ENCODE measurements at regions not wholly inside any gene's neighbourhood (a gene's known extent, or its start where the extent isn't known, plus 50 kb on each side); places are given as distances from the start of the nearest gene placed in this dataset.
"Not testable (repeated sequence)": the region's sequence is repeated elsewhere in the genome, so short reads cannot be mapped to it uniquely, and the experiment has no call there.

- TF ChIP-seq, protein P1, sequence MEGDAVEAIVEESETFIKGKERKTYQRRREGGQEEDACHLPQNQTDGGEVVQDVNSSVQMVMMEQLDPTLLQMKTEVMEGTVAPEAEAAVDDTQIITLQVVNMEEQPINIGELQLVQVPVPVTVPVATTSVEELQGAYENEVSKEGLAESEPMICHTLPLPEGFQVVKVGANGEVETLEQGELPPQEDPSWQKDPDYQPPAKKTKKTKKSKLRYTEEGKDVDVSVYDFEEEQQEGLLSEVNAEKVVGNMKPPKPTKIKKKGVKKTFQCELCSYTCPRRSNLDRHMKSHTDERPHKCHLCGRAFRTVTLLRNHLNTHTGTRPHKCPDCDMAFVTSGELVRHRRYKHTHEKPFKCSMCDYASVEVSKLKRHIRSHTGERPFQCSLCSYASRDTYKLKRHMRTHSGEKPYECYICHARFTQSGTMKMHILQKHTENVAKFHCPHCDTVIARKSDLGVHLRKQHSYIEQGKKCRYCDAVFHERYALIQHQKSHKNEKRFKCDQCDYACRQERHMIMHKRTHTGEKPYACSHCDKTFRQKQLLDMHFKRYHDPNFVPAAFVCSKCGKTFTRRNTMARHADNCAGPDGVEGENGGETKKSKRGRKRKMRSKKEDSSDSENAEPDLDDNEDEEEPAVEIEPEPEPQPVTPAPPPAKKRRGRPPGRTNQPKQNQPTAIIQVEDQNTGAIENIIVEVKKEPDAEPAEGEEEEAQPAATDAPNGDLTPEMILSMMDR (IDR thresholded peaks at IDR 0.05; ENCODE audit: low read depth, low read length): no peak
- TF ChIP-seq EZH2phosphoT487 (IDR thresholded peaks at IDR 0.05; ENCODE audit: low read depth): no peak
- Histone ChIP-seq H3K9me3 (ENCODE audit: insufficient read depth, low read length) (no peaks in the 10 kb centered on the region), H3K4me1 (ENCODE audit: low read length) (no peaks in the 10 kb centered on the region), H4K20me1 (ENCODE audit: insufficient read depth, low read length) (no peaks in the 10 kb centered on the region), H3K36me3 (replicated peaks; ENCODE audit: low read depth, low read length) (no peaks in the 10 kb centered on the region), H3K4me3 (ENCODE audit: low read length) (no peak overlapping the region), H3K4me2 (ENCODE audit: low read length) (no peak overlapping the region), H3K9ac (ENCODE audit: low read length) (no peak overlapping the region), H2AFZ (ENCODE audit: low read depth, low read length) (no peak overlapping the region), H3K79me2 (ENCODE audit: low read length) (no peaks in the 10 kb centered on the region), H3K27ac (ENCODE audit: low read length) (no peak overlapping the region), H3K27me3 (ENCODE audit: low read depth, low read length) (no peaks in the 10 kb centered on the region)
Observed at GRCh38 chrY:20042993-20043392, 298.5 kb upstream of the KDM5D start.

GRCh38 chrY:20025676-20026075 lies 281.1 kb upstream of the KDM5D start:
- H3K4me1 ChIP-seq (ENCODE audit: low read length): no peaks in the 10 kb centered on the region
- H3K9ac ChIP-seq (ENCODE audit: low read length): no peak overlapping the region
- H3K79me2 ChIP-seq (ENCODE audit: low read length): no peaks in the 10 kb centered on the region
- H3K9me3 ChIP-seq (ENCODE audit: insufficient read depth, low read length): no peaks in the 10 kb centered on the region
- no peak overlapping the region for H2AFZ ChIP-seq (ENCODE audit: low read depth, low read length)
- no peaks in the 10 kb centered on the region for H3K27me3 ChIP-seq (ENCODE audit: low read depth, low read length)
- H3K4me3 ChIP-seq (ENCODE audit: low read length): no peak overlapping the region
- H3K27ac ChIP-seq (ENCODE audit: low read length): no peak overlapping the region
- no peaks in the 10 kb centered on the region for H4K20me1 ChIP-seq (ENCODE audit: insufficient read depth, low read length)
- no peak overlapping the region for H3K4me2 ChIP-seq (ENCODE audit: low read length)
- H3K36me3 ChIP-seq (replicated peaks; ENCODE audit: low read depth, low read length): no peaks in the 10 kb centered on the region
- TF ChIP-seq, protein P1 (IDR thresholded peaks at IDR 0.05; ENCODE audit: low read depth, low read length): no peak
- TF ChIP-seq EZH2phosphoT487 (IDR thresholded peaks at IDR 0.05; ENCODE audit: low read depth): no peak

- not testable (repeated sequence) for H3K27me3 ChIP-seq (ENCODE audit: low read depth, low read length); H4K20me1 ChIP-seq (ENCODE audit: insufficient read depth, low read length); H3K9ac ChIP-seq (ENCODE audit: low read length); H3K4me2 ChIP-seq (ENCODE audit: low read length); H3K4me1 ChIP-seq (ENCODE audit: low read length); H3K79me2 ChIP-seq (ENCODE audit: low read length); H3K27ac ChIP-seq (ENCODE audit: low read length); H3K4me3 ChIP-seq (ENCODE audit: low read length); H3K36me3 ChIP-seq (replicated peaks; ENCODE audit: low read depth, low read length); H2AFZ ChIP-seq (ENCODE audit: low read depth, low read length); H3K9me3 ChIP-seq (ENCODE audit: insufficient read depth, low read length)
Observed at GRCh38 chrY:19993410-19993809, 248.9 kb upstream of the KDM5D start.

- Histone ChIP-seq H3K79me2 (ENCODE audit: low read length) (no peaks in the 10 kb centered on the region), H3K36me3 (replicated peaks; ENCODE audit: low read depth, low read length) (no peaks in the 10 kb centered on the region), H2AFZ (ENCODE audit: low read depth, low read length) (no peak overlapping the region), H3K9ac (ENCODE audit: low read length) (no peak overlapping the region), H3K9me3 (ENCODE audit: insufficient read depth, low read length) (no peaks in the 10 kb centered on the region), H4K20me1 (ENCODE audit: insufficient read depth, low read length) (no peaks in the 10 kb centered on the region), H3K4me2 (ENCODE audit: low read length) (no peak overlapping the region), H3K4me1 (ENCODE audit: low read length) (no peaks in the 10 kb centered on the region), H3K27me3 (ENCODE audit: low read depth, low read length) (no peaks in the 10 kb centered on the region), H3K4me3 (ENCODE audit: low read length) (no peak overlapping the region), H3K27ac (ENCODE audit: low read length) (no peak overlapping the region)
- TF ChIP-seq EZH2phosphoT487 (IDR thresholded peaks at IDR 0.05; ENCODE audit: low read depth): no peak
- TF ChIP-seq, protein P1 (IDR thresholded peaks at IDR 0.05; ENCODE audit: low read depth, low read length): no peak
Observed at GRCh38 chrY:19973012-19973411, 228.5 kb upstream of the KDM5D start.

- Histone ChIP-seq H3K9ac (ENCODE audit: low read length) (no peak overlapping the region), H3K27me3 (ENCODE audit: low read depth, low read length) (no peaks in the 10 kb centered on the region), H3K36me3 (replicated peaks; ENCODE audit: low read depth, low read length) (no peaks in the 10 kb centered on the region), H3K79me2 (ENCODE audit: low read length) (no peaks in the 10 kb centered on the region), H3K4me1 (ENCODE audit: low read length) (no peaks in the 10 kb centered on the region), H3K27ac (ENCODE audit: low read length) (no peak overlapping the region), H2AFZ (ENCODE audit: low read depth, low read length) (no peak overlapping the region), H3K4me3 (ENCODE audit: low read length) (no peak overlapping the region), H3K9me3 (ENCODE audit: insufficient read depth, low read length) (no peaks in the 10 kb centered on the region), H4K20me1 (ENCODE audit: insufficient read depth, low read length) (no peaks in the 10 kb centered on the region), H3K4me2 (ENCODE audit: low read length) (no peak overlapping the region)
- TF ChIP-seq, protein P1 (IDR thresholded peaks at IDR 0.05; ENCODE audit: low read depth, low read length): no peak
- no peak for TF ChIP-seq EZH2phosphoT487 (IDR thresholded peaks at IDR 0.05; ENCODE audit: low read depth)
Observed at GRCh38 chrY:19947702-19948101, 203.2 kb upstream of the KDM5D start.
